OCI-LY3 (cell line): ENCODE measurements at regions not wholly inside any gene's neighbourhood (a gene's known extent, or its start where the extent isn't known, plus 50 kb on each side); places are given as distances from the start of the nearest gene placed in this dataset.

Source experiments
- CTCF ChIP-seq: fragments of 200-600, 300-600 bp; sonication (generic); IDR thresholded peaks from 2 replicates; pipeline ENCODE4 v1.5.1; 2014; ENCODE audit warnings: antibody characterized with exemption, low read length, low read depth
- EZH2phosphoT487 ChIP-seq: fragments of 200-600 bp; shearing (Covaris generic); IDR thresholded peaks from 2 replicates; pipeline ENCODE4 v1.6.1; 2018; ENCODE audit warnings: antibody characterized with exemption, mixed run types, low read depth

- TF ChIP-seq CTCF (no peak), EZH2phosphoT487 (no peak)
Observed at GRCh38 chr19:27858981-27859581, 1353.9 kb downstream of the UQCRFS1 start.
